HepG2 (cell line): ENCODE measurements at regions not wholly inside any gene's neighbourhood (a gene's known extent, or its start where the extent isn't known, plus 50 kb on each side); places are given as distances from the start of the nearest gene placed in this dataset.

Experiments
- ATAC-seq: fragments of 200-7000 bp; cut with Tn5 transposase; 3 replicates; pipeline ENCODE4 v1.9.1; 2020; ENCODE audit warnings: mild to moderate bottlenecking, moderate library complexity
- BruUV-seq: library from RNA; stranded (reverse); fragments of 400-500 nt; replicated peaks from 2 replicates; lab custom pipeline; 2021; lab: Mats Ljungman, UMichigan
- CTCF ChIA-PET: fragments of 300-600 bp; formaldehyde crosslinking; extraction: SDS; loops from one replicate; lab custom pipeline; 2021; ENCODE audit warnings: low total read pairs, inconsistent platforms, low intra/inter-chr PET ratio; lab: Yijun Ruan, JAX
- POLR2A ChIA-PET: fragments of 350-600 bp; sonication (Branson Sonifier 250); formaldehyde crosslinking; loops from one replicate; lab custom pipeline; 2020; ENCODE audit warnings: antibody characterized with exemption, inconsistent platforms; lab: Yijun Ruan, JAX
- DNase-seq: peaks from one replicate; pipeline ENCODE4 v3.0.0-alpha.2; 2015; ENCODE audit warnings: low spot score
- FAIRE-seq: peaks from 3 replicates; lab custom pipeline; 2011; peaks lifted over from hg19 to GRCh38; lab: Jason Lieb, UNC
- H2AFZ ChIP-seq: one replicate; pipeline ENCODE4 v1.6.1; 2011; ENCODE audit warnings: low read length, inconsistent platforms
- H3K27ac ChIP-seq: fragments of 300-600 bp; 3 replicates; pipeline ENCODE4 v1.8.0; 2011; ENCODE audit warnings: mixed run types, mild to moderate bottlenecking, mixed read lengths, low read length, inconsistent platforms; ENCODE audit not compliant: insufficient read depth; ENCODE audit errors: extremely low read length
- H3K27me3 ChIP-seq, 2 experiments: fragments of 200-600 bp in 1 of 2; 2 replicates in 1 of 2; 3 replicates in 1 of 2; pipeline versions ENCODE4 v1.6.0 to v1.8.0; 2011; ENCODE audit warnings: low read length in 2 of 2, mild to moderate bottlenecking in 2 of 2, moderate library complexity in 2 of 2, inconsistent platforms in 1 of 2; ENCODE audit not compliant: insufficient read depth in 2 of 2, control insufficient read depth in 1 of 2
- H3K36me3 ChIP-seq, 2 experiments: fragments of 200-600 bp in 1 of 2; replicated peaks in 1 of 2; 2 replicates in 1 of 2; 3 replicates in 1 of 2; pipeline versions ENCODE4 v1.5.1 to v1.8.0; 2011; ENCODE audit warnings: low read length in 2 of 2, inconsistent platforms in 1 of 2; ENCODE audit not compliant: insufficient read depth in 2 of 2, control insufficient read depth in 1 of 2
- H3K4me1 ChIP-seq: 2 replicates; pipeline ENCODE4 v1.5.1; 2012; ENCODE audit warnings: low read length, inconsistent platforms; ENCODE audit not compliant: insufficient read depth
- H3K4me2 ChIP-seq: 2 replicates; pipeline ENCODE4 v1.6.0; 2011; ENCODE audit warnings: low read depth, low read length, inconsistent platforms
- H3K4me3 ChIP-seq, 3 experiments: fragments of 200-600 bp in 1 of 3; sonication (generic), shearing (Covaris generic) in 1 of 3; replicated peaks in 1 of 3; 2 replicates each; pipeline ENCODE4 v1.5.1; 2011 to 2016; ENCODE audit warnings: low read length in 3 of 3, inconsistent platforms in 2 of 3, low read depth in 2 of 3, mild to moderate bottlenecking in 2 of 3, control low read depth in 1 of 3, mixed read lengths in 1 of 3; ENCODE audit not compliant: insufficient read depth in 1 of 3
- H3K79me2 ChIP-seq: one replicate; pipeline ENCODE4 v1.6.1; 2011; ENCODE audit warnings: low read length, inconsistent platforms; ENCODE audit not compliant: insufficient read depth
- H3K9ac ChIP-seq: 2 replicates; pipeline ENCODE4 v1.6.0; 2011; ENCODE audit warnings: mild to moderate bottlenecking, low read depth, low read length, inconsistent platforms; ENCODE audit not compliant: insufficient read depth
- H3K9me3 ChIP-seq: 2 replicates; pipeline ENCODE4 v1.5.1; 2012; ENCODE audit warnings: mild to moderate bottlenecking, low read length
- H4K20me1 ChIP-seq: 2 replicates; pipeline ENCODE4 v1.6.0; 2011; ENCODE audit warnings: inconsistent platforms, mild to moderate bottlenecking, low read length, moderate library complexity; ENCODE audit not compliant: insufficient read depth
- ARID2 ChIP-seq: sonication (generic); formaldehyde crosslinking; IDR thresholded peaks from 2 replicates; pipeline ENCODE4 v1.8.1; 2022; ENCODE audit warnings: mild to moderate bottlenecking, missing genetic modification reagents, borderline replicate concordance
- DNMT3B ChIP-seq: conservative IDR thresholded peaks from 2 replicates; pipeline ENCODE4 v1.6.1; 2016; ENCODE audit warnings: missing biosample characterization, control low read depth
- FOSL1 ChIP-seq: sonication (generic); formaldehyde crosslinking; IDR thresholded peaks from 2 replicates; pipeline ENCODE4 v1.9.0; 2021; ENCODE audit warnings: missing genetic modification reagents, borderline replicate concordance
- HNRNPH1 ChIP-seq: fragments of 200-400 bp; formaldehyde crosslinking; optimal IDR thresholded peaks from 2 replicates; pipeline ENCODE3; 2017; ENCODE audit warnings: mild to moderate bottlenecking, low read depth, low read length
- MEF2D ChIP-seq: sonication (generic); formaldehyde crosslinking; IDR thresholded peaks from 2 replicates; pipeline ENCODE4 v1.5.1; 2020; ENCODE audit warnings: mild to moderate bottlenecking, missing genetic modification reagents
- NFIC ChIP-seq: IDR thresholded peaks from 2 replicates; pipeline ENCODE4 v1.6.1; 2012; ENCODE audit warnings: mild to moderate bottlenecking, low read length, inconsistent platforms
- NKX3-1 ChIP-seq: sonication (generic); formaldehyde crosslinking; IDR thresholded peaks from 2 replicates; pipeline ENCODE4 v1.5.0; 2020; ENCODE audit warnings: missing genetic modification reagents
- PAX8 ChIP-seq: sonication (generic); formaldehyde crosslinking; IDR thresholded peaks from 2 replicates; pipeline ENCODE4 v1.8.0; 2022; ENCODE audit warnings: mild to moderate bottlenecking, missing genetic modification reagents, borderline replicate concordance
- PCBP2 ChIP-seq: fragments of 200-400 bp; formaldehyde crosslinking; optimal IDR thresholded peaks from 2 replicates; pipeline ENCODE3; 2018; ENCODE audit warnings: low read length, low read depth; ENCODE audit not compliant: poor library complexity, severe bottlenecking
- RORA ChIP-seq: sonication (generic); formaldehyde crosslinking; IDR thresholded peaks from 2 replicates; pipeline ENCODE4 v1.5.0; 2020; ENCODE audit warnings: mild to moderate bottlenecking, missing genetic modification reagents, moderate library complexity
- YEATS4 ChIP-seq: sonication (generic); formaldehyde crosslinking; IDR thresholded peaks from 2 replicates; pipeline ENCODE4 v1.4.0; 2020; ENCODE audit warnings: missing genetic modification reagents, borderline replicate concordance
- ZNF124 ChIP-seq: sonication (generic); formaldehyde crosslinking; IDR thresholded peaks from 2 replicates; pipeline ENCODE4 v1.4.0; 2020; ENCODE audit warnings: missing genetic modification reagents
- ZNF746 ChIP-seq: sonication (generic); formaldehyde crosslinking; IDR thresholded peaks from 2 replicates; pipeline ENCODE4 v1.8.0; 2022; ENCODE audit warnings: mild to moderate bottlenecking, missing genetic modification reagents
- WGBS: methylation state at CpG from one replicate; pipeline ENCODE4 v1.1.6; 2017; ENCODE audit warnings: low lambda C conversion rate; 5-methylcytosine and 5-hydroxymethylcytosine counted together
- in situ Hi-C: cut with HindIII; loops from 2 replicates; pipeline ENCODE4 v1.10.0; 2017; ENCODE audit warnings: low pct_unique_long_range_greater_than_20kb; ENCODE audit not compliant: extremely low pct_ligation_motif_present
- intact Hi-C: fragments of 100-400 bp; cut with micrococcal nuclease; formaldehyde crosslinking; loops from one replicate; pipeline ENCODE4 v1.10.0; 2022; ENCODE audit not compliant: unreplicated experiment
- TF ChIP-seq, protein P1 (sequence below): sonication (generic); formaldehyde crosslinking; IDR thresholded peaks from 2 replicates; pipeline ENCODE4 v1.5.1; 2020; ENCODE audit warnings: missing genetic modification reagents, mild to moderate bottlenecking, borderline replicate concordance
- TF ChIP-seq, protein P2 (sequence below): sonication (generic); formaldehyde crosslinking; IDR thresholded peaks from 2 replicates; pipeline ENCODE4 v1.4.0; 2020; ENCODE audit warnings: missing genetic modification reagents
- TF ChIP-seq, protein P3 (sequence below): sonication (generic); formaldehyde crosslinking; IDR thresholded peaks from 2 replicates; pipeline ENCODE4 v1.4.0; 2020; ENCODE audit warnings: missing genetic modification reagents
- TF ChIP-seq, protein P4 (sequence below): sonication (generic); formaldehyde crosslinking; IDR thresholded peaks from 2 replicates; pipeline ENCODE4 v1.4.0; 2020; ENCODE audit warnings: low read depth, mild to moderate bottlenecking, missing genetic modification reagents
- TF ChIP-seq, protein P5 (sequence below): sonication (generic); formaldehyde crosslinking; IDR thresholded peaks from 2 replicates; pipeline ENCODE4 v1.5.0; 2020; ENCODE audit warnings: missing genetic modification reagents
- TF ChIP-seq, protein P6 (sequence below): sonication (generic); formaldehyde crosslinking; IDR thresholded peaks from 2 replicates; pipeline ENCODE4 v1.4.0; 2020; ENCODE audit warnings: mild to moderate bottlenecking, missing genetic modification reagents, borderline replicate concordance

DNA sequence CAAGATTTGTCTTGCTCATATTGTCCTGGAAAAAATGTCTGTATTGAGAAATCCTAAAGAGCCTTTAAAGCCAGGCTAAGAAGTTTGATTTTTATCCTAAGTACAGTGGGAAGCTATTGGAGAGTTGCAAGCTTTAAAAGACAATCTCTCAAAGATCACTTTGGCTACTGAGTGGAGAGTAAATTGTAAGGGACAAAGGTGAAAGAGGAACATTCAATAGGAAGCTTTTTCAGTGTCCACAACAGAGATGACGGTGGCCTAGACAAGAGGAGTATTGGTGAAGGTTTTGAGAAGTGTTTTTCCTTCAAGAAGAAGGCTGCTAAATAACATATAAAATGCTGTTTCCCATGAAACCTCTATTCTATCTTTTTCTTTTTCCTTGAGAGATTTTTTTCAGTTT, 249.5 kb upstream of the IL12A start (continued):
- TF ChIP-seq, protein P1, sequence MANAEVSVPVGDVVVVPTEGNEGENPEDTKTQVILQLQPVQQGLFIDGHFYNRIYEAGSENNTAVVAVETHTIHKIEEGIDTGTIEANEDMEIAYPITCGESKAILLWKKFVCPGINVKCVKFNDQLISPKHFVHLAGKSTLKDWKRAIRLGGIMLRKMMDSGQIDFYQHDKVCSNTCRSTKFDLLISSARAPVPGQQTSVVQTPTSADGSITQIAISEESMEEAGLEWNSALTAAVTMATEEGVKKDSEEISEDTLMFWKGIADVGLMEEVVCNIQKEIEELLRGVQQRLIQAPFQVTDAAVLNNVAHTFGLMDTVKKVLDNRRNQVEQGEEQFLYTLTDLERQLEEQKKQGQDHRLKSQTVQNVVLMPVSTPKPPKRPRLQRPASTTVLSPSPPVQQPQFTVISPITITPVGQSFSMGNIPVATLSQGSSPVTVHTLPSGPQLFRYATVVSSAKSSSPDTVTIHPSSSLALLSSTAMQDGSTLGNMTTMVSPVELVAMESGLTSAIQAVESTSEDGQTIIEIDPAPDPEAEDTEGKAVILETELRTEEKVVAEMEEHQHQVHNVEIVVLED = no peak
- TF ChIP-seq ZNF746 (CRISPR knock-in tag) (no peak), DNMT3B (CRISPR knock-in tag) (no peak), NFIC (no peak), MEF2D (no peak), ZNF124 (CRISPR knock-in tag) (no peak), PAX8 (CRISPR knock-in tag) (no peak), HNRNPH1 (no peak), ARID2 (no peak), RORA (CRISPR knock-in tag) (no peak)
- TF ChIP-seq, protein P2, sequence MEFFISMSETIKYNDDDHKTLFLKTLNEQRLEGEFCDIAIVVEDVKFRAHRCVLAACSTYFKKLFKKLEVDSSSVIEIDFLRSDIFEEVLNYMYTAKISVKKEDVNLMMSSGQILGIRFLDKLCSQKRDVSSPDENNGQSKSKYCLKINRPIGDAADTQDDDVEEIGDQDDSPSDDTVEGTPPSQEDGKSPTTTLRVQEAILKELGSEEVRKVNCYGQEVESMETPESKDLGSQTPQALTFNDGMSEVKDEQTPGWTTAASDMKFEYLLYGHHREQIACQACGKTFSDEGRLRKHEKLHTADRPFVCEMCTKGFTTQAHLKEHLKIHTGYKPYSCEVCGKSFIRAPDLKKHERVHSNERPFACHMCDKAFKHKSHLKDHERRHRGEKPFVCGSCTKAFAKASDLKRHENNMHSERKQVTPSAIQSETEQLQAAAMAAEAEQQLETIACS (CRISPR knock-in tag) = no peak
- TF ChIP-seq, protein P3, sequence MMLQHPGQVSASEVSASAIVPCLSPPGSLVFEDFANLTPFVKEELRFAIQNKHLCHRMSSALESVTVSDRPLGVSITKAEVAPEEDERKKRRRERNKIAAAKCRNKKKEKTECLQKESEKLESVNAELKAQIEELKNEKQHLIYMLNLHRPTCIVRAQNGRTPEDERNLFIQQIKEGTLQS (CRISPR knock-in tag) = no peak
- TF ChIP-seq, all 625 proteins: peak for 0

DNA sequence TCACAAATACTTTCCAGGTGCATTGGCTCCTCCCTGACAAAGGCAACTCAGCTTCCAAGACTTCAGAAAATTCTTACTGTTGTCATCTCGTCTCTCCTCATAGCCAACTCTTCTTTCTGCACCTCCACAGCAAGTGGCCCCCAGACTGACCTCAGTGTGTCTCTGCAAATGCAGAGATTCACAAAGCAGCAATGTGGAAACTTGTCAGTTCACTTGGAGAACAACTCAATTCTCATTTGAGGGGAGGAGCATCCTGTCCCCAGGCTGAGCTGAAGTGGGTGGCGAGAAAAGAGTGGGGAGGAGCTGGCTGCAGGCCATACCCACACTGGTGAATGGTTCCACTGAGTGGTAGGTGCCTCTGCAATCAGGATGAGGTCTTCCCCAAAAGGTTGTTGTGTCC, 248.7 kb upstream of the IL12A start:
- Histone ChIP-seq H4K20me1 (no peaks in the 10 kb centered on the region), H3K9ac (no peak overlapping the region), H3K4me2 (no peak overlapping the region), H3K27ac (no peak overlapping the region), H3K9me3 (no peaks in the 10 kb centered on the region), H3K79me2 (no peaks in the 10 kb centered on the region), H3K4me1 (peaks cover 8% of the 10 kb centered on the region; the same call in 1 of the 2 replicates), H3K4me3 (no peak overlapping the region), H2AFZ (no peak overlapping the region), H3K27me3 (no peaks in the 10 kb centered on the region; a peak in 1 of 5 replicates), H3K36me3 (no peaks in the 10 kb centered on the region)
- ChIA-PET CTCF (no interaction called here), POLR2A (no interaction called here)
- intact Hi-C loops = loop anchor here (10.0 kb wide), 1 partner anchor 65 kb away; no protein-coding TSS in a partner anchor
- ATAC-seq (no peak), DNase-seq (no peak), FAIRE-seq (no peak)
- BruUV-seq = no TSS peak
- in situ Hi-C loops = no loop called here
- 10% methylated on average over 2 of the region's 2 CpGs for WGBS
- TF ChIP-seq FOSL1 (CRISPR knock-in tag) = no peak
- no peak for TF ChIP-seq PCBP2
- TF ChIP-seq, protein P4, sequence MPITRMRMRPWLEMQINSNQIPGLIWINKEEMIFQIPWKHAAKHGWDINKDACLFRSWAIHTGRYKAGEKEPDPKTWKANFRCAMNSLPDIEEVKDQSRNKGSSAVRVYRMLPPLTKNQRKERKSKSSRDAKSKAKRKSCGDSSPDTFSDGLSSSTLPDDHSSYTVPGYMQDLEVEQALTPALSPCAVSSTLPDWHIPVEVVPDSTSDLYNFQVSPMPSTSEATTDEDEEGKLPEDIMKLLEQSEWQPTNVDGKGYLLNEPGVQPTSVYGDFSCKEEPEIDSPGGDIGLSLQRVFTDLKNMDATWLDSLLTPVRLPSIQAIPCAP (CRISPR knock-in tag) = no peak
- no peak for TF ChIP-seq NKX3-1
- TF ChIP-seq, protein P5, sequence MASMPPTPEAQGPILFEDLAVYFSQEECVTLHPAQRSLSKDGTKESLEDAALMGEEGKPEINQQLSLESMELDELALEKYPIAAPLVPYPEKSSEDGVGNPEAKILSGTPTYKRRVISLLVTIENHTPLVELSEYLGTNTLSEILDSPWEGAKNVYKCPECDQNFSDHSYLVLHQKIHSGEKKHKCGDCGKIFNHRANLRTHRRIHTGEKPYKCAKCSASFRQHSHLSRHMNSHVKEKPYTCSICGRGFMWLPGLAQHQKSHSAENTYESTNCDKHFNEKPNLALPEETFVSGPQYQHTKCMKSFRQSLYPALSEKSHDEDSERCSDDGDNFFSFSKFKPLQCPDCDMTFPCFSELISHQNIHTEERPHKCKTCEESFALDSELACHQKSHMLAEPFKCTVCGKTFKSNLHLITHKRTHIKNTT (CRISPR knock-in tag) = no peak
- TF ChIP-seq YEATS4 = no peak
- no peak for TF ChIP-seq RORA (CRISPR knock-in tag)
- TF ChIP-seq, protein P6, sequence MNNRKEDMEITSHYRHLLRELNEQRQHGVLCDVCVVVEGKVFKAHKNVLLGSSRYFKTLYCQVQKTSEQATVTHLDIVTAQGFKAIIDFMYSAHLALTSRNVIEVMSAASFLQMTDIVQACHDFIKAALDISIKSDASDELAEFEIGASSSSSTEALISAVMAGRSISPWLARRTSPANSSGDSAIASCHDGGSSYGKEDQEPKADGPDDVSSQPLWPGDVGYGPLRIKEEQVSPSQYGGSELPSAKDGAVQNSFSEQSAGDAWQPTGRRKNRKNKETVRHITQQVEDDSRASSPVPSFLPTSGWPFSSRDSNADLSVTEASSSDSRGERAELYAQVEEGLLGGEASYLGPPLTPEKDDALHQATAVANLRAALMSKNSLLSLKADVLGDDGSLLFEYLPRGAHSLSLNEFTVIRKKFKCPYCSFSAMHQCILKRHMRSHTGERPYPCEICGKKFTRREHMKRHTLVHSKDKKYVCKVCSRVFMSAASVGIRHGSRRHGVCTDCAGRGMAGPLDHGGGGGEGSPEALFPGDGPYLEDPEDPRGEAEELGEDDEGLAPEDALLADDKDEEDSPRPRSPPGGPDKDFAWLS = no peak
